ENCODE measurements at regions not wholly inside any gene's neighbourhood (a gene's known extent, or its start where the extent isn't known, plus 50 kb on each side); places are given as distances from the start of the nearest gene placed in this dataset.
"Not testable (repeated sequence)": the region's sequence is repeated elsewhere in the genome, so short reads cannot be mapped to it uniquely, and the experiment has no call there.

- DNase-seq: no peak
Measured at GRCh38 chr4:130922955-130923354, 1827.0 kb downstream of the C4orf33 start.

GRCh38 chr4:130955520-130955919, 1859.6 kb downstream of the C4orf33 start:
- no peak for DNase-seq

GRCh38 chr4:130985371-130985770, 1889.4 kb downstream of the C4orf33 start:
- DNase-seq: no peak

- no peak for DNase-seq
Measured at GRCh38 chr4:130995988-130996387, 1900.0 kb downstream of the C4orf33 start.

GRCh38 chr4:131001371-131001770, 1905.4 kb downstream of the C4orf33 start:
- no peak for DNase-seq

GRCh38 chr4:131002132-131002531, 1906.2 kb downstream of the C4orf33 start:
- no peak for DNase-seq

GRCh38 chr4:131006388-131006787, 1910.4 kb downstream of the C4orf33 start:
- DNase-seq: no peak

GRCh38 chr4:131011961-131012360, 1916.0 kb downstream of the C4orf33 start:
- DNase-seq: not testable (repeated sequence)

- no peak for DNase-seq
Measured at GRCh38 chr4:131013226-131013625, 1917.3 kb downstream of the C4orf33 start.

- no peak for DNase-seq
Measured at GRCh38 chr4:131026771-131027170, 1930.8 kb downstream of the C4orf33 start.

GRCh38 chr4:131044368-131044767, 1948.4 kb downstream of the C4orf33 start:
- DNase-seq: no peak

- DNase-seq: no peak
Measured at GRCh38 chr4:131046821-131047220, 1950.9 kb downstream of the C4orf33 start.

- DNase-seq: no peak
Measured at GRCh38 chr4:131052646-131053045, 1956.7 kb downstream of the C4orf33 start.

- no peak for DNase-seq
Measured at GRCh38 chr4:131054489-131055019, 1958.6 kb downstream of the C4orf33 start.

GRCh38 chr4:131061734-131062133, 1965.8 kb downstream of the C4orf33 start:
- no peak for DNase-seq

GRCh38 chr4:131063878-131064277, 1967.9 kb downstream of the C4orf33 start:
- DNase-seq: no peak

GRCh38 chr4:131081069-131081468, 1985.1 kb downstream of the C4orf33 start:
- no peak for DNase-seq

GRCh38 chr4:131084997-131085396, 1989.0 kb downstream of the C4orf33 start:
- DNase-seq: no peak

GRCh38 chr4:131091896-131092295, 1995.9 kb downstream of the C4orf33 start:
- no peak for DNase-seq

- DNase-seq: no peak
Measured at GRCh38 chr4:131093303-131093702, 1997.4 kb downstream of the C4orf33 start.

- no peak for DNase-seq
Measured at GRCh38 chr4:131098976-131099375, 2003.0 kb downstream of the C4orf33 start.

GRCh38 chr4:131113273-131113672, 2017.3 kb downstream of the C4orf33 start:
- no peak for DNase-seq

- no peak for DNase-seq
Measured at GRCh38 chr4:131113704-131114103, 2017.8 kb downstream of the C4orf33 start.

- no peak for DNase-seq
Measured at GRCh38 chr4:131119661-131120060, 2023.7 kb downstream of the C4orf33 start.

- no peak for DNase-seq
Measured at GRCh38 chr4:131137196-131137595, 2011.9 kb upstream of the PCDH10 start.

GRCh38 chr4:131159261-131159660, 1989.8 kb upstream of the PCDH10 start:
- DNase-seq: no peak

Data from activated T-cell treated with anti-CD3 and anti-CD28 coated beads for 4 hours (primary cell).